Activated CD8-positive, alpha-beta memory T cell treated with anti-CD3 and anti-CD28 coated beads for 36 hours (primary cell): ENCODE measurements at regions not wholly inside any gene's neighbourhood (a gene's known extent, or its start where the extent isn't known, plus 50 kb on each side); places are given as distances from the start of the nearest gene placed in this dataset.

Experiments used
- CTCF ChIA-PET: fragments of 350-600 bp; sonication (Branson Sonifier 250); formaldehyde crosslinking; loops from one replicate; lab custom pipeline; 2021; ENCODE audit warnings: antibody characterized with exemption; lab: Charles Lee
- POLR2A ChIA-PET: fragments of 350-600 bp; sonication (Branson Sonifier 250); formaldehyde crosslinking; loops from one replicate; lab custom pipeline; 2021; ENCODE audit warnings: antibody characterized with exemption; lab: Charles Lee

GRCh38 chr4:73001885-73002284, 67.6 kb downstream of the COX18 start:
- ChIA-PET CTCF (no interaction called here), POLR2A (no interaction called here)

GRCh38 chr4:72997409-72997808, 72.1 kb downstream of the COX18 start:
- ChIA-PET POLR2A (no interaction called here), CTCF (no interaction called here)

- ChIA-PET POLR2A (no interaction called here), CTCF (no interaction called here)
Measured at GRCh38 chr4:72994670-72995069, 74.8 kb downstream of the COX18 start.

- CTCF ChIA-PET: no interaction called here
Measured at GRCh38 chr4:72993876-72994275, 75.6 kb downstream of the COX18 start.

GRCh38 chr4:72991873-72992272, 77.6 kb downstream of the COX18 start:
- ChIA-PET CTCF (no interaction called here), POLR2A (no interaction called here)

More at GRCh38 chr4:72993876-72994275, 75.6 kb downstream of the COX18 start:
- POLR2A ChIA-PET: no interaction called here

- ChIA-PET CTCF (no interaction called here), POLR2A (no interaction called here)
Measured at GRCh38 chr4:72987741-72988729, 81.5 kb downstream of the COX18 start.

GRCh38 chr4:72984351-72984750, 85.2 kb downstream of the COX18 start:
- CTCF ChIA-PET: no interaction called here
- POLR2A ChIA-PET: no interaction called here

- ChIA-PET CTCF (no interaction called here), POLR2A (no interaction called here)
Measured at GRCh38 chr4:72983709-72984108, 85.8 kb downstream of the COX18 start.

- ChIA-PET POLR2A (no interaction called here), CTCF (no interaction called here)
Measured at GRCh38 chr4:72977936-72978485, 91.5 kb downstream of the COX18 start.

GRCh38 chr4:72975488-72975784, 94.1 kb downstream of the COX18 start:
- ChIA-PET POLR2A (no interaction called here), CTCF (no interaction called here)

- CTCF ChIA-PET: no interaction called here
- POLR2A ChIA-PET: no interaction called here
Measured at GRCh38 chr4:72974694-72975487, 94.6 kb downstream of the COX18 start.

- CTCF ChIA-PET: no interaction called here
- POLR2A ChIA-PET: no interaction called here
Measured at GRCh38 chr4:72971572-72971971, 97.9 kb downstream of the COX18 start.

GRCh38 chr4:72970756-72971155, 98.8 kb downstream of the COX18 start:
- POLR2A ChIA-PET: no interaction called here
- CTCF ChIA-PET: no interaction called here

GRCh38 chr4:72969976-72970375, 99.5 kb downstream of the COX18 start:
- ChIA-PET POLR2A (no interaction called here), CTCF (no interaction called here)

- ChIA-PET CTCF (no interaction called here), POLR2A (no interaction called here)
Measured at GRCh38 chr4:72966652-72967051, 102.9 kb downstream of the COX18 start.

- ChIA-PET CTCF (no interaction called here), POLR2A (no interaction called here)
Measured at GRCh38 chr4:72959411-72959810, 110.1 kb downstream of the COX18 start.

GRCh38 chr4:72954811-72955210, 114.7 kb downstream of the COX18 start:
- POLR2A ChIA-PET: no interaction called here

GRCh38 chr4:72953571-72953970, 115.9 kb downstream of the COX18 start:
- POLR2A ChIA-PET: no interaction called here

More at GRCh38 chr4:72954811-72955210, 114.7 kb downstream of the COX18 start:
- CTCF ChIA-PET: no interaction called here

GRCh38 chr4:72951628-72952027, 117.9 kb downstream of the COX18 start:
- CTCF ChIA-PET: no interaction called here
- POLR2A ChIA-PET: no interaction called here

More at GRCh38 chr4:72953571-72953970, 115.9 kb downstream of the COX18 start:
- CTCF ChIA-PET: no interaction called here

- CTCF ChIA-PET: no interaction called here
Measured at GRCh38 chr4:72951147-72951546, 118.4 kb downstream of the COX18 start.

More at GRCh38 chr4:72951147-72951546, 118.4 kb downstream of the COX18 start:
- POLR2A ChIA-PET: no interaction called here
